ENCODE measurements at regions not wholly inside any gene's neighbourhood (a gene's known extent, or its start where the extent isn't known, plus 50 kb on each side); places are given as distances from the start of the nearest gene placed in this dataset.

GRCh38 chrX:22325096-22325495, 52.4 kb downstream of the CBLL2 start:
- in situ Hi-C loops (cut with MboI; ENCODE audit: low sequenced_read_pairs) = no loop called here

DNA sequence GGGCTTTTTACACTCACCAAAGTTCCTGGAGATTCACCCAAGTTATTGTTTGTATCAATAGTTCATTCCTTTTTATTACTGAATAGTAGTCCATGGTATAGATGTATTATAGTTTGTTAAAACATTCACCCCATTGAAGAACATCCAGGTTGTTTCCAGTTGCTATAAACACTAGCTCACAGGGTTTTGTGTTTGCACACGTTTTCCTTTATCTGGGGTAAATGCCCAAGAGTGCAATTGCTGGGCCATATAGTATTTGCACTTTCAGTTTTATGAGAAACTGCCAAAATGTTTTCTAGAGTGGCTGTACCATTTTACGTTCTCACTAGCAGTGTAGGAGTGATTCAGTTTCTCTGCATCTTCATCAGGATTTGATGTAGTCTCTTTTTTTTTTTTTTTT, 57.1 kb downstream of the CBLL2 start:
- in situ Hi-C loops (cut with MboI; ENCODE audit: low sequenced_read_pairs) = no loop called here

GRCh38 chrX:22338740-22339139, 66.0 kb downstream of the CBLL2 start:
- in situ Hi-C loops (cut with MboI; ENCODE audit: low sequenced_read_pairs) = no loop called here

DNA sequence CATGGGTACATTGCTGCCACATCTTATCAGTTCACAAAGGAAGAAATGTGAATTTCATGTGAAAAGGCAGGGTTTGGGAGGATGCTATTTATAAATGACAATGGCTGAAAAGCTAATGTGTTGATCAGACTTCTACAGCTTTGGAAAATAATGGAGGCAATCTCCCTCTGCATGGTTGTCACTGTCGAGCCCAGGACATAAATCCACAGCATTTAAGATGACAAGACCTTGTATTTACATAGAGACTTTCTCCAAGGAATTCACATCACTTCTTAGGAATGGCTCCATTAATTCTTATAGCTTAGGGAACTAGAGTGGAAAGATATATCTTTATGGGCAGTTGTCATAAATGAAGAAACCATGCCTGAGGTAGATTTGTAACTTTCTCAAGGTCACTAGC, 66.7 kb downstream of the CBLL2 start:
- in situ Hi-C loops (cut with MboI; ENCODE audit: low sequenced_read_pairs) = no loop called here

DNA sequence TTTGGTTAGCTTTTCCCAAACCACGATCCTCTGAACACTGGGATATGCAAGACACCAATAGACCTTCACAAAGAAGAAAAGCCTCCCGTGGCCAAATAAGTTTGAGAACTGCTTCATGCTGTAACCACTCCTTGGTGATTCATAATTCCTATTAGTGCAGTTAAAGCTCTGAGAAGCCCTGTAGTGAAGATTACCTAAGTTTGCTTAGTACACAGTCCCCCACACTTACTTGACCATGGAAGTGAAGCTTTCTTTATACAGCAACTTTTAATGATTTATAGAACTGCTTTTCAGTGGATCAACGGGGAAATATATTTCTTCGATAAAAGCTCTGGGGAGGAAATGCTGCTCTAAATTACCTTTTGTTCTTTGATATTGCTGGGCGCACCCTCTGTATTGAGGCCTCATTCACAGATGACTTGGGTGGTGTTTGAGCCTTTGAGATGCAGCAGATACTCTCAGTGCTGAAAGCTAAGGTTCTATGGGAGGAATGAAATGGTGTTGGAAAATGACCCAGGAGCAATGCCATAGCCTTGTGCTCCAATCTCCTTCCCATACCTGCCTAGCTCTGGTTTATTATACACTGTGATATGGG, 67.4 kb downstream of the CBLL2 start:
- in situ Hi-C loops (cut with MboI; ENCODE audit: low sequenced_read_pairs) = no loop called here

DNA sequence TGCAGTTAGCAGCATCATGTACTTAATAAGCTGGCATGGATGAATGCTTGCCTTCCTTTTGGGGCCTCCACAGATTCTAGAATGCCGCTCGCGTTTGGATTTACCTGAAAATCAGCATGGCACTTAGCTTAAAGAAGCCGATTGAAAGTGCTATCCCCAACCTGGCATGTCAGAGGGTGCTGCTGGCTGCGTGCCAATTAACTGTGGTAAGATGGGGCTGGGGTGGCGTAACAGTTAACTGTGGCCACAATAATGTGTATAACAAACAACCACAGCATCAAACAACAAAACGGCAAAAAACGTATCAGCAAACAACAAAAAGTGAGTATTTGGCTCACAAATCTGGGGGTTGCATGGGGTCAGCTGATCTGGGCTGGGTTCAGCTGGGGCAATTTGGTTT, 70.5 kb downstream of the CBLL2 start:
- in situ Hi-C loops (cut with MboI; ENCODE audit: low sequenced_read_pairs) = no loop called here

GRCh38 chrX:22345884-22346283, 73.2 kb downstream of the CBLL2 start:
- in situ Hi-C loops (cut with MboI; ENCODE audit: low sequenced_read_pairs) = no loop called here

DNA sequence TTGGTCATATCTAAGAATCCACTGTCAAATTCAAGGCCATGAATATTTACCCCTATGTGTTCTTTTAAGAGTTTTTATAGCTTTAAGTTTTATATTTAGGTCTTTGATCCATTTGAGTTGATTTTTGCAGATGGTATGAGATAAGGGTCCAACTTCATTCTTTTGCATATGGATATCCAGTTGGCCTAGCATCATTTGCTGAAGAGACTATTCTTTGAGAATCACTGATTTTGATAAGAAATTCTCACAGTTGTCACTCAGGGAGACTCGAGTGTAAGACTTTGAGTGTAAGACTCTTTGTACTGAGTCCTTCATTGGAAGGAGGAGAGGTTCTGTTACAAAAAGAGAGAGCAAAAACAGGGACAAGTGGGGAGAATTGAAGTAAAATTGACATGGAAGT, 74.8 kb downstream of the CBLL2 start:
- in situ Hi-C loops (cut with MboI; ENCODE audit: low sequenced_read_pairs) = no loop called here

DNA sequence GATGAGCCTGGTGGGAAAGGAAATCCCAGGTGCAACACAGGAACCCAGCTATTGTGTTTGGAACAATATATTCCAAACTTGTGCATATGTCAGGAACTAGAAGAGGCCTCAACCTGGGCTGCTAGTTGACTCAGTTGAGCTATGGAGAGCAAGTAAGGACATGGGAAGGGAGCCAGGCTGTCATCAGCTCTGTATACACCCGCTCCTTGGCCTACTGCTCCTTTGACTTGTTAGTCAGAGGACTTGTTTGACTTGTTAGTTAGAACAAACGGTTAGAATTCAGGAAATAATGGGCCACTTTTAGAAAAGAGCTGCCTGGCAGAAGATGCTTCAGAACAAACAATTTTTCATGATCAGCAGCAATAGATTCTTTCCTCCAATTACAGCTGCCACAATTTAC, 76.4 kb downstream of the CBLL2 start:
- in situ Hi-C loops (cut with MboI; ENCODE audit: low sequenced_read_pairs) = no loop called here

- in situ Hi-C loops (cut with MboI; ENCODE audit: low sequenced_read_pairs) = no loop called here
These were observed 78.4 kb downstream of the CBLL2 start for GRCh38 chrX:22351076-22351475.

DNA sequence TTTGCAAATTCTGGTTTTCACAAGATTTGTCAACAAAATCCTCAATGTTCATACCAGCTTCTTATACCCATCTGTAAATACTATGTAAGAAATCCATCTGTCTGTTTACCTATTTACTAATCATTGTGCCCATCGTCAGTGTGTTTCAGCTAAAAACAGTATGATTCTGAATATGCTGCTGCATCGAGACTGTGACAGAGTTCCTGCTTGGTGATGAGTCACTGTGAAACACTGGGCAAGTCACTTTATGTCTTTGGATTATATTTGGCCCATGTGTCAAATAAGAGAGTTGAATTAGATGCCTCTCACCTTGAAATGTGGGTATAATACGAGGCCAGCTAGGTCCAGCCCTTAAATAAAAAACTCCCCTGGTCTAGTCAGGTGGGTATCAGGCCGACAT, 79.3 kb downstream of the CBLL2 start:
- in situ Hi-C loops (cut with MboI; ENCODE audit: low sequenced_read_pairs) = no loop called here

DNA sequence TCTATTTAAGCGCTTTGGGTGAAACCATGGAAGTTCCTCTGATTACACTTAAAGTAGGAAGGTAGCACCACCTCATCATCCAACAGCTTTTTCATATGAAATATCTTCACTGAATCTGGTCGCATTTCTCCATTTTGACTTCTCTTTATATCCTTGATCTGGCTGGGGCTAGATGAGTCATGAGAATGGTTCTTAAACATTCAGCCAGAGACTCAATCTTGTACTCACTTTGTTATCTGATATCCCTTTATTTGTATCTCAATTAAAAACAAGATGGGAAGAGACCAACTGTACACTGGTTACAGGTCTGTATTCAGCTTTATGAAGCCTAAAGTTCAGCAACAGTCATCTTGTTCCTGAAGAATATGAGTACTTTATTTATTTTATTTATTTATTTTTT, 84.9 kb downstream of the CBLL2 start:
- in situ Hi-C loops (cut with MboI; ENCODE audit: low sequenced_read_pairs) = no loop called here

DNA sequence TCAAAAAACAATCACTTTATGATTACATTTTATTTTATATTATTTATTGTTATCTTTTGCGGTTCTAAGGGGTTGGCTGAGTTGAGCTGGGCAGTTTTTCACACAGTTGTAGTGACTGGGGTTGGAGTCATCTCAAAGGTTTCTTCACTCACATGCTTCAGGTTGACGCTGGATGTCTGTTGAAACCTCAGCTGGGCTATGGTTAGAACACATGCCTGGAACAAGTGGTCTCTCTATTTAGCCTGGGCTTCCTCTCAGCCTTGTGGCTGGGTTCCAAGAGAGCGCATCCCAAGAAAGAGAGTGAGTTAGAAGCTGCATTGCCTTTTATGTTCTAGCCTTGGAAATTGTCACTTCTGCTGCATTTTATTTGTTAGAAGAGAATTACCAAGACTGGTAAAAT, 87.4 kb downstream of the CBLL2 start:
- in situ Hi-C loops (cut with MboI; ENCODE audit: low sequenced_read_pairs) = no loop called here

- in situ Hi-C loops (cut with MboI; ENCODE audit: low sequenced_read_pairs) = no loop called here
These were observed 92.7 kb downstream of the CBLL2 start for GRCh38 chrX:22365460-22365859.

DNA sequence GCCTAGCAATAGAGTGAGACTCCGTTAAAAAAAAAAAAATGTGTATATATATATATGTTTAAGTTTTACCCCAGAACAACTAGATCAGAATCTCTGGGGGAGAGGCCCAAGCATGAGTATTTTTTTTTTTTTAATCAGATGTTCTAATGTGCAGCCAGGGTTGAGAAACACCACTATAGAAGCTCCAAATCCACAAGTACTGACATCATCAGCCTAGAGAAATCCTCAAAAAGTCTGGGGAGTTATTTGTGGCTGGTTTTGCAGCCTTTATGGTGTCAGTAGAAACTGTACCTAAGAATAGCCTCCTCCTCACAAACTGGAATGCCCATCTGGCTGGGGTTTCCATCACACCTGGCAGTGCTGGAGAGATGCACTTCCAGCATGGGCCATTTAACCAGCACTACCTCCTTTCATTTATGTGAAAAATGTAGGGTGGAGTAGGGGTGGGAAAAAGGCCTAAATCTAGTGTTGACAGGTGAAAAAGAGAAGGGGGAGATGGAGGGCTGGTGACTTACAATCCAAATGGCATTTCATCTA, 93.5 kb downstream of the CBLL2 start:
- in situ Hi-C loops (cut with MboI; ENCODE audit: low sequenced_read_pairs) = no loop called here

DNA sequence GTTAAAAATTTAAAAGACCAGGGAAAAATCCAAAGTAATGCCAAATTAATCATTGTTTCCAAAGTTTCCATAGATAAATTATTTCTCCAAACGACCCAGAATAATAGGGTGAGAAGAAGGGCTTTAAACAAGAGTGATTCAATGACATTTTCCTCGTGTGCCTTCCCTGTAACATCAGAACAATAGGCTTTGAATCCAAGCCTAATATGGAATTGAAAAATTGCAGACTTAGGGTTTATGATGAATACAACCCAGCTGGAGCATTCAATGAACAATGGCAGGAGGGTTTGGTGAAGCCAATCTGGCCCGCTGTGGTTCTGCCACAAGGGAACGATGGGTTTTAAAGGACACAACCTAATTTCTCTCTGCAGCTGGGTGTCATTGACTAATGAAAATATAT, 94.2 kb downstream of the CBLL2 start:
- in situ Hi-C loops (cut with MboI; ENCODE audit: low sequenced_read_pairs) = no loop called here

- in situ Hi-C loops (cut with MboI; ENCODE audit: low sequenced_read_pairs) = no loop called here
These were observed 100.4 kb downstream of the CBLL2 start for GRCh38 chrX:22373094-22373493.

- in situ Hi-C loops (cut with MboI; ENCODE audit: low sequenced_read_pairs) = no loop called here
These were observed 101.1 kb downstream of the CBLL2 start for GRCh38 chrX:22373766-22374165.

DNA sequence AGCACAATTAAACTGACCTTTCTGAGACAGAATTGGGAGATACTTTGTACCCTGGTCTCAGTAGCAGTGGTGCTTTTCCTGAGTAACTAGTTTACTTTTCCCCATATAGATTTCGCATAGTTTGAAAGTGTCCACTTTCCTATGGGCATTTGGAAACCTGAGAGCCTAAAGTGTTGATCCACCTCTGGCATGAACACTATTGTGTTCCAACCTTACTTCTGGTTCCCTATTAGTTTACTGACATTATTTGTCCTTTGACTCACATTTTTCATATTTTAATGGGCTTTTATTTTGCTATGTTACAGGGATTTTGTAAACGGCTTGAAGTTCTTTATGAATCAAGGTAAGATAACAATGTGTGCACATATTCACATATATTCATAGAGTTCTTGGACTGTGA, 103.7 kb downstream of the CBLL2 start:
- in situ Hi-C loops (cut with MboI; ENCODE audit: low sequenced_read_pairs) = no loop called here

DNA sequence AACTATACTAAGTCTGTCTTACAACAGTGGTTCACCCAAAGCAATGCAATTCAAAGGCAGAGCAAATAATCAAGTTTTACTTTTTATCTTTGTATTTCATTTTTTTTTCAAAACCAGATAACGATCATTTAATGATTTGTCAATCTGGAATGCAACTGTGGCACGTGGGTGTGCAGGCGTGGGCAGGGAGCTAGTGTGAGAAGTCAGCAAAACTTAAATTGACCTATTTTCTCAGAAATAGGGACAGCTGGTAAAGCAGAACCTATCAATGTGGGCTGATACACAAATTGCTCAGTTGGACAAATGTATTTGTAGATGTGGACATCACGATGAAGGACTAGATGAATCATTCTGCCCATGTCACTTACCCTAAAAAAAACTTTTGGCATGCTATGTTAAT, 105.6 kb downstream of the CBLL2 start:
- in situ Hi-C loops (cut with MboI; ENCODE audit: low sequenced_read_pairs) = no loop called here

DNA sequence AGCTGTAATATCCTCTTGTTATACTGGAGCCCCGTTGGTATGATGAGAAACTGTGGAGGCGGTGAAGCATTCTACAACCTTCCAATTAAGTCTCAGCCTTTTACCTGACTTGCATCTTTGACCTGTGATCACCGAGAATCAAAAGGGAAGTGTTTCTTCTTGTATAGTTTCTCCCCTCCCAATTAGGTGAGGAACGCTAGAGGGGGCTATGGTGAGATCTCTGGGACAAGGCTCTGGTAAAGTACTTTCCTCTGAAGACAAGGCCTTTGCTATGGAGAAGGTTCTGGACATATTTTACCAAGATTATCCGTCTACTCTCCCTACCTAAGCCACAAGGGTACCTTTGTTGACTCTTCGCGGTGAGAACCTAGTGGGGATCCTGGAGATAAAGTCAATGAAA, 111.3 kb downstream of the CBLL2 start:
- in situ Hi-C loops (cut with MboI; ENCODE audit: low sequenced_read_pairs) = no loop called here

GRCh38 chrX:22389556-22390179, 117.0 kb downstream of the CBLL2 start:
- in situ Hi-C loops (cut with MboI; ENCODE audit: low sequenced_read_pairs) = no loop called here
